ENCODE measurements at regions not wholly inside any gene's neighbourhood (a gene's known extent, or its start where the extent isn't known, plus 50 kb on each side); places are given as distances from the start of the nearest gene placed in this dataset.

- Histone ChIP-seq H3K9me3 (replicated peaks; ENCODE audit: control insufficient read depth, insufficient read depth, low read depth, low read length) (0 out of 2 replicates have a peak, but pooled peaks cover 3% of the 10 kb centered on the region), H4K20me1 (replicated peaks; ENCODE audit: control insufficient read depth, insufficient read depth, low read length) (no peaks in the 10 kb centered on the region), H2AFZ (ENCODE audit: low read depth, low read length) (no peak overlapping the region), H3K27me3 (ENCODE audit: control insufficient read depth in 2 of 2, insufficient read depth in 2 of 2, low read length in 2 of 2) (no peaks in the 10 kb centered on the region), H3K27ac (ENCODE audit: extremely low read depth, low read depth, low read length) (no peak overlapping the region), H3K4me3 (no peak overlapping the region), H3K4me1 (replicated peaks in 1 of 2; ENCODE audit: control insufficient read depth in 2 of 2, insufficient read depth in 2 of 2, low read length in 2 of 2) (no peaks in the 10 kb centered on the region), H3K4me2 (ENCODE audit: insufficient read depth, low read length) (no peak overlapping the region), H3K9me1 (ENCODE audit: control insufficient read depth, insufficient read depth, low read length) (no peaks in the 10 kb centered on the region), H3K9ac (ENCODE audit: insufficient read depth in 1 of 2, low read depth in 2 of 2, low read length in 2 of 2) (no peak overlapping the region), H3K36me3 (ENCODE audit: control insufficient read depth, insufficient read depth, low read length) (no peaks in the 10 kb centered on the region), H3K79me2 (ENCODE audit: control insufficient read depth, insufficient read depth, low read length) (no peaks in the 10 kb centered on the region)
- CTCF ChIA-PET (ENCODE audit: low intra/inter-chr PET ratio) = no interaction called here
- TF ChIP-seq MIER1 (IDR thresholded peaks at IDR 0.05; ENCODE audit: low read depth) (no peak), ELF4 (CRISPR knock-in tag; IDR thresholded peaks at IDR 0.05) (no peak), HMGN3 (IDR thresholded peaks at IDR 0.05; ENCODE audit: borderline replicate concordance, extremely low read depth, insufficient read length, low read depth, low read length) (no peak), UBTF (IDR thresholded peaks at IDR 0.05; ENCODE audit: borderline replicate concordance in 1 of 2, low read depth in 2 of 2, low read length in 2 of 2) (no peak), ARID3A (IDR thresholded peaks at IDR 0.05; ENCODE audit: borderline replicate concordance, low read depth, low read length) (no peak), TAF15 (IDR thresholded peaks at IDR 0.05; ENCODE audit: low read depth, low read length) (no peak), BRD4 (IDR thresholded peaks at IDR 0.05) (no peak)
- in situ Hi-C loops (cut with MboI) (no loop called here), intact Hi-C loops (cut with micrococcal nuclease) (no loop called here)
- WGBS (ENCODE audit: insufficient coverage, low coverage, missing lambda C conversion rate) = under 1% methylated on average over 4 of the region's 4 CpGs
- FAIRE-seq (no peak), ATAC-seq (no peak), DNase-seq (ENCODE audit: extremely low read depth in 1 of 4, low spot score in 3 of 4) (no peak)
- no TSS peak for BruUV-seq (replicated peaks)
- POLR2A ChIA-PET = no interaction called here
These were observed 140.7 kb downstream of the RND3 start for GRCh38 chr2:150346806-150347205.

Data from K562 (cell line).